SK-N-SH treated with all-trans-retinoic acid at 6 μM for 48 hours (cell line): ENCODE measurements at regions not wholly inside any gene's neighbourhood (a gene's known extent, or its start where the extent isn't known, plus 50 kb on each side); places are given as distances from the start of the nearest gene placed in this dataset.

Source experiments
- ATAC-seq: fragments of 200-7000 bp; cut with Tn5 transposase; 3 replicates; pipeline ENCODE4 v1.9.1; 2020; ENCODE audit warnings: mild to moderate bottlenecking, moderate library complexity
- ARNTL ChIP-seq: fragments of 450-650 bp; formaldehyde crosslinking; IDR thresholded peaks from 2 replicates; pipeline ENCODE4 v1.5.0; 2020; ENCODE audit warnings: low read depth, mild to moderate bottlenecking, moderate library complexity, borderline replicate concordance
- BACH2 ChIP-seq: fragments of 250-450 bp; sonication (Bioruptor Pico); IDR thresholded peaks from 2 replicates; pipeline ENCODE4 v1.9.0; 2021; ENCODE audit warnings: mild to moderate bottlenecking, borderline replicate concordance
- CSDC2 ChIP-seq: fragments of 250-450 bp; sonication (Bioruptor Pico); IDR thresholded peaks from 2 replicates; pipeline ENCODE4 v1.5.0; 2020; ENCODE audit warnings: mild to moderate bottlenecking, moderate library complexity
- GLIS3 ChIP-seq: fragments of 250-450 bp; sonication (Bioruptor Pico); IDR thresholded peaks from 2 replicates; pipeline ENCODE4 v1.5.0; 2020; ENCODE audit warnings: mild to moderate bottlenecking, moderate library complexity
- ISL1 ChIP-seq: fragments of 250-450 bp; sonication (Bioruptor Pico); IDR thresholded peaks from 2 replicates; pipeline ENCODE4 v2.1.2; 2022; ENCODE audit warnings: mild to moderate bottlenecking, moderate library complexity
- OSR1 ChIP-seq: fragments of 250-450 bp; sonication (Bioruptor Pico); IDR thresholded peaks from 2 replicates; pipeline ENCODE4 v1.8.0; 2022; ENCODE audit warnings: moderate library complexity, mild to moderate bottlenecking, inconsistent platforms
- PATZ1 ChIP-seq: fragments of 250-450 bp; sonication (Bioruptor Pico); IDR thresholded peaks from 2 replicates; pipeline ENCODE4 v1.8.0; 2020; ENCODE audit warnings: mild to moderate bottlenecking, moderate library complexity, borderline replicate concordance
- POU6F1 ChIP-seq: fragments of 250-450 bp; sonication (Bioruptor Pico); IDR thresholded peaks from 2 replicates; pipeline ENCODE4 v1.8.0; 2021; ENCODE audit warnings: low read depth, mild to moderate bottlenecking, moderate library complexity, borderline replicate concordance
- RARB ChIP-seq: fragments of 250-450 bp; sonication (Bioruptor Pico); IDR thresholded peaks from 2 replicates; pipeline ENCODE4 v1.8.0; 2021; ENCODE audit warnings: mild to moderate bottlenecking, moderate library complexity
- SNAI2 ChIP-seq: fragments of 250-450 bp; sonication (Bioruptor Pico); IDR thresholded peaks from 2 replicates; pipeline ENCODE4 v1.5.0; 2020; ENCODE audit warnings: mild to moderate bottlenecking, moderate library complexity
- TSHZ2 ChIP-seq: fragments of 250-450 bp; sonication (Bioruptor Pico); IDR thresholded peaks from 2 replicates; pipeline ENCODE4 v1.5.0; 2020; ENCODE audit warnings: mild to moderate bottlenecking, moderate library complexity
- ZC3H10 ChIP-seq: fragments of 250-450 bp; sonication (Bioruptor Pico); IDR thresholded peaks from 2 replicates; pipeline ENCODE4 v1.5.1; 2021; ENCODE audit warnings: mild to moderate bottlenecking, moderate library complexity
- ZFP3 ChIP-seq: fragments of 250-450 bp; sonication (Bioruptor Pico); IDR thresholded peaks from 2 replicates; pipeline ENCODE4 v1.5.0; 2020; ENCODE audit warnings: mild to moderate bottlenecking, moderate library complexity
- ZFP30 ChIP-seq: fragments of 450-650 bp; formaldehyde crosslinking; IDR thresholded peaks from 2 replicates; pipeline ENCODE4 v1.5.0; 2022; ENCODE audit warnings: mild to moderate bottlenecking, moderate library complexity
- ZNF565 ChIP-seq: fragments of 450-650 bp; formaldehyde crosslinking; conservative IDR thresholded peaks from 2 replicates; pipeline ENCODE4 v1.5.0; 2020; ENCODE audit warnings: low read depth, mild to moderate bottlenecking, moderate library complexity
- ZNF8 ChIP-seq: fragments of 450-650 bp; formaldehyde crosslinking; IDR thresholded peaks from 2 replicates; pipeline ENCODE4 v1.5.0; 2020; ENCODE audit warnings: mild to moderate bottlenecking, moderate library complexity
- TF ChIP-seq, protein P1 (sequence below): fragments of 250-450 bp; sonication (Bioruptor Pico); IDR thresholded peaks from 2 replicates; pipeline ENCODE4 v1.5.1; 2020; ENCODE audit warnings: low read depth, mild to moderate bottlenecking, moderate library complexity
- TF ChIP-seq, protein P2 (sequence below): fragments of 250-450 bp; sonication (Bioruptor Pico); IDR thresholded peaks from 2 replicates; pipeline ENCODE4 v1.5.1; 2021; ENCODE audit warnings: mild to moderate bottlenecking, moderate library complexity

GRCh38 chr15:69827751-69828150 lies 270.0 kb downstream of the TLE3 start (continued):
- no peak for TF ChIP-seq TSHZ2 (CRISPR knock-in tag)

DNA sequence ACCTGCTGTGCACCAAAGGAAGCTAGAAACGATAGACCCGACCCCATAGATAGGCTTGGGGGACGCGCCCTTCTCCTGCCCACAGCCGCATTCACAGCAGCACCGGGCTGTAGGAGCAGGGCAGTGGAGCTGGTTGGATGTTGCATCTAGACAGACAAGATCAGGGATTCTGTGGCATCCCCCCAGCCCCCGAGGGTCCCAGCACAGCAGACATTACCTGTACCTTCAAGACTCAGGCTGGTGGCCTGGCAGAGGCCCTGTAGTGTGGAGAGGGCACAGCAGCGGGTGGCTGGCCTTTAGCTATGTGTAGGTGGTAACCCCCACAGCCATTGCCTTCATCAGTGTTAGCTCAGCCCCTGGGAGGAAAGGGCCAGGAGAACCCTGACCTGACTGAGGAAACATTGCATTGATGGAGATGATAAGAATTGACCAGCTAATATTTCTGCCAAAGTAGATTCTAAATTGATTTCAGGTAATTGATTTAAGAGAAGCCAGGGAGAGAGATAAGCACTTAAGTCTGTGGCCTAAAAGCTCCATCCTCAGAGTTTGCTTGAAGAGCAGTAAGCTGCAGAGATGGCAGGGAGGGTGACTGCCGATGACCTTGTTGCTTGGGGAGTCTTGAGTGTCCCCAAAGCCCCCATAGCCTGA lies 269.4 kb downstream of the TLE3 start:
- no peak for ATAC-seq
- TF ChIP-seq SNAI2 (no peak), BACH2 (CRISPR knock-in tag) (no peak), RARB (no peak), CSDC2 (CRISPR knock-in tag) (no peak)
- TF ChIP-seq, protein P1, sequence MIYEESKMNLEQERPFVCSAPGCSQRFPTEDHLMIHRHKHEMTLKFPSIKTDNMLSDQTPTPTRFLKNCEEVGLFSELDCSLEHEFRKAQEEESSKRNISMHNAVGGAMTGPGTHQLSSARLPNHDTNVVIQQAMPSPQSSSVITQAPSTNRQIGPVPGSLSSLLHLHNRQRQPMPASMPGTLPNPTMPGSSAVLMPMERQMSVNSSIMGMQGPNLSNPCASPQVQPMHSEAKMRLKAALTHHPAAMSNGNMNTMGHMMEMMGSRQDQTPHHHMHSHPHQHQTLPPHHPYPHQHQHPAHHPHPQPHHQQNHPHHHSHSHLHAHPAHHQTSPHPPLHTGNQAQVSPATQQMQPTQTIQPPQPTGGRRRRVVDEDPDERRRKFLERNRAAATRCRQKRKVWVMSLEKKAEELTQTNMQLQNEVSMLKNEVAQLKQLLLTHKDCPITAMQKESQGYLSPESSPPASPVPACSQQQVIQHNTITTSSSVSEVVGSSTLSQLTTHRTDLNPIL (CRISPR knock-in tag) = no peak

DNA sequence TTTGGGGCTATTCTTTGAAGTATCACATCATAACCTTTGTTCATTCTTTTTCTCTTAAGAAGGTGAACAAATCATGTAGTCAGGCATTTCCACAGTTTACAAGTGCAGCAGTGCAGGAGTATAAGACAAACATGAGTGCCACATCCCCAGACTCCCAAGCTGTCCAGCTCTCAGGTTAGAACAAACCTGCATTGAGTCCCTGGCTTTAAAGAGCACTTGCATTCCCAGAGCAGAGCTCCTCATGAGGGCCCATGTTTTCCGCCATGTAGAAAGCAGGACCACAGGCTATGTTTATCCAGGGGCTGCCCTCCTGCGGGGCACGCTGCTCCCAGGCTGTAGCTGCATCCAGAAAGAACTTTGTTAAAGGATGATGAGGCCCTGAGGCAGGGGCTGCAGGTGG lies 267.7 kb downstream of the TLE3 start:
- ATAC-seq = no peak
- no peak for TF ChIP-seq GLIS3
- no peak for TF ChIP-seq ZFP3
- TF ChIP-seq SNAI2 = no peak
- no peak for TF ChIP-seq ZNF8 (CRISPR knock-in tag)
- TF ChIP-seq, protein P2, sequence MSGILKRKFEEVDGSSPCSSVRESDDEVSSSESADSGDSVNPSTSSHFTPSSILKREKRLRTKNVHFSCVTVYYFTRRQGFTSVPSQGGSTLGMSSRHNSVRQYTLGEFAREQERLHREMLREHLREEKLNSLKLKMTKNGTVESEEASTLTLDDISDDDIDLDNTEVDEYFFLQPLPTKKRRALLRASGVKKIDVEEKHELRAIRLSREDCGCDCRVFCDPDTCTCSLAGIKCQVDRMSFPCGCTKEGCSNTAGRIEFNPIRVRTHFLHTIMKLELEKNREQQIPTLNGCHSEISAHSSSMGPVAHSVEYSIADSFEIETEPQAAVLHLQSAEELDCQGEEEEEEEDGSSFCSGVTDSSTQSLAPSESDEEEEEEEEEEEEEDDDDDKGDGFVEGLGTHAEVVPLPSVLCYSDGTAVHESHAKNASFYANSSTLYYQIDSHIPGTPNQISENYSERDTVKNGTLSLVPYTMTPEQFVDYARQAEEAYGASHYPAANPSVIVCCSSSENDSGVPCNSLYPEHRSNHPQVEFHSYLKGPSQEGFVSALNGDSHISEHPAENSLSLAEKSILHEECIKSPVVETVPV (CRISPR knock-in tag) = no peak
- TF ChIP-seq OSR1 = no peak
- no peak for TF ChIP-seq RARB
- no peak for TF ChIP-seq ISL1 (CRISPR knock-in tag)
- no peak for TF ChIP-seq PATZ1 (CRISPR knock-in tag)
- no peak for TF ChIP-seq ZFP30
- no peak for TF ChIP-seq TSHZ2 (CRISPR knock-in tag)
- no peak for TF ChIP-seq CSDC2 (CRISPR knock-in tag)
- no peak for TF ChIP-seq ZC3H10 (CRISPR knock-in tag)
- TF ChIP-seq ARNTL (CRISPR knock-in tag) = no peak
- no peak for TF ChIP-seq ZNF565 (CRISPR knock-in tag)

DNA sequence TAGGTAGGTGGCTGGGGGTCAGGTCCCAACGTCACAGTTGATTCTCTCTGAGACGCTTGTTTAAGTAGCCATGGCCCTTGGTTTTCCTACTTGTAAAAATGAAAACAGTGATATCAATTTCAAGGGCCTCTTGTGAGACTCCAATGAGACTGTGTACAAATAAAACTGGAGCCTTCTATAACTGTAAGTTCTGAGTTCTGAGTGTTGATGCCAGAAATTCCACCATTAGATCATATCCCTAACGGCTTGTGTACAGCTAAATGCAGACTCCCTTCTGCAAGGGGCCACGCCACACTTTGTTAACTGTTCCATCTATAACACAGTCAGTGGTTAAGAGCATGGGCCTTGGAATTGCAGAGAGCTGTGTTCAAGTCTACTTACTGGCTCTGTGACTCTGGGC lies 267.3 kb downstream of the TLE3 start:
- no peak for ATAC-seq
- TF ChIP-seq POU6F1 (CRISPR knock-in tag) (no peak), TSHZ2 (CRISPR knock-in tag) (no peak), RARB (no peak), BACH2 (CRISPR knock-in tag) (no peak)
- TF ChIP-seq, protein P2 (CRISPR knock-in tag) = no peak
